ENCODE measurements at regions not wholly inside any gene's neighbourhood (a gene's known extent, or its start where the extent isn't known, plus 50 kb on each side); places are given as distances from the start of the nearest gene placed in this dataset.
A peak's percentile ranks its signal among the peaks of the same experiment; 100 is the strongest.
"Not testable (repeated sequence)": the region's sequence is repeated elsewhere in the genome, so short reads cannot be mapped to it uniquely, and the experiment has no call there.

GRCh38 chr9:589723-590122, 251.8 kb upstream of the DMRT1 start:
- DNase-seq (ENCODE audit: low spot score) = peak; percentile 2

DNA sequence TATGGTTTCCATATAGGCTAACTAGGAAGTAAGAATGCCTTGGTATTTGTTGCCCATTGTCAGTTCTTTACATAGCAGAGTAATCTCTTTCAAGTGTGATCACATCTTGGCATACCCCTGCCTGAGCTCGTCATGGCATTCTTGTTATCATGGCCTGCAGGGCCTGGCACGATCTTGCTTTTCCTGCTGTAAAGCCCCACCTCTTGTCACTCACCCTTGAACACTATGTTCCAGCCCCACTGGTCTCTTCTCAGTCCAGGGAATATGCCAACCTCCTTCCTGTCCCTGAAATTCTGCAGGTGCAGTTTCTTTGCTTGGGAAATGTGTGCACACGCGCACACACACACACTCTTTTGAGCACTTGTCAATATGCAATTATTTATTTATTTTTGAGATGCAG, 250.2 kb upstream of the DMRT1 start:
- DNase-seq (ENCODE audit: low spot score) = peak; percentile 5

GRCh38 chr9:592225-592624, 249.3 kb upstream of the DMRT1 start:
- no peak for DNase-seq (ENCODE audit: low spot score)

DNA sequence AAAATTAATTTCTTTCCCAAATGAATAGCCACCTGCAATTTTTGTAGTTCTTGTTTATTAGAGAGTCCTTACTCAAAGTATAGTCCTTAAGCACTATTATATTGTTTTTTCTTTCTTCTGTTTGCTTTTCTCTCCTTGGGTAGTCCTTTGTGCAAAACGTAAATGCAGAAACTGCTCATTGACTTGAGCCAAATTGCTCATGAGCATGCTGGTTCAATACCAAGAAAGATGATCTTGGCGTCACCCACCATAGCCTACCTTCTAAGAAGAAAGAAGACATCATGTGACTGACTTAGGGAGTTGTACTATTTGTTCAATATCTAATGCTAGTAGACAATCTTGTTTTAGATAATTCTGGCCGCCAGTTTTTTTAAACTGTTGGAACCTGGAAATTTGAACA, 248.8 kb upstream of the DMRT1 start:
- no peak for DNase-seq (ENCODE audit: low spot score)

DNA sequence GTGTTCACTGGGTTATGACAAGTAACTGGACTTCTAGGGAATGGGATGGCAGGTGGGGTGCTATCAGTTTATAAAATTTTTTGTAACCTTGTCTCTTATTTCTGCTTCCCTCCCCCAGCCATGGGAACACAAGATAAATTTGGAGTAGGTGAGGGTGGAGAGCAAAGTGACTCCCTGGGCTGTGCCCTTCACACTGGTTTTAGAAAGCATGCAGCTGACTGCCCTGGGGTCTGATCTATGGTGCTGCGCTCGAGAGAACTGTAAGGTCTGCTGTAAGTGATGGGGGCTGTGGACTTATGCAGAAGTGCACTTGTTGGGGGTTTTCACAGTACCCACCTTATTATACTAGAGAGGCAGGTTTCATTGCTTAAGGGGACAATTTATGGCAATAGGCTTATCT, 247.7 kb upstream of the DMRT1 start:
- DNase-seq (ENCODE audit: low spot score) = no peak

DNA sequence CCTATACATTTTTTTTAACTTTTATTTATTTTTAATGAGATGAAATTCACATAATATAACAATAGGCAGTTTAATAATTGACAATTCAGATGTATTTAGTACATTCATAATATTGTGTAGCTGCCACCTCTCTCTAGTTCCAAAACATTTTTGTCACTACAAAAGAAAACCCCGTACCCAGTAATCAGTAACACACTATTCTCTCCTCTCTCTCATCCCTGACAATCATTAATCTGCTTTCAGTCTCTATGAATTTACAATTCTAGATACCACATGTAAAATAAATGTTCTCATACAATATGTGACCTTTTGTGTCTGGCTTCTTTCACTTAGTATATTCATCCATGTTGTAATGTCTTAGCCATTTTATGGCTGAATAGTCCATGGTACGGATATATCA, 244.8 kb upstream of the DMRT1 start:
- no peak for DNase-seq (ENCODE audit: low spot score)

DNA sequence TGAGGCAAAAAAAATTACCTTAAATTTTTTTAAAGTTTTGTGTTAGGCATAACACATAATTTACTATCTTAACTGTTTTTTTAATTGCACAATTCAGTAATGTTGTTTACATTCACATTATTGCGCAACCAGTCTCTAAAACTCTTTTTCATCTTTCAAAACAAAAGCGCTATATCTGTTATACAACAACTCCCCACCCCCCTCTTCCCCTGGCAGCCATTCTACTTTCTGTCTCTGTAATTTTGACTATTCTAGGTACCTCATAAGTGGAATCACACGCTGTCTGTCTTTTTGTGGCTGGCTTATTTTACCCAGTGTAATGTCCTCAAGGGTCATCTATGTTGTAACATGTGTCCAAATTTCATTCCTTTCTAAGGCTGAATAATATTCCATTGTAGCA, 241.5 kb upstream of the DMRT1 start:
- no peak for DNase-seq (ENCODE audit: low spot score)

GRCh38 chr9:602716-603115, 238.8 kb upstream of the DMRT1 start:
- no peak for DNase-seq (ENCODE audit: low spot score)

DNA sequence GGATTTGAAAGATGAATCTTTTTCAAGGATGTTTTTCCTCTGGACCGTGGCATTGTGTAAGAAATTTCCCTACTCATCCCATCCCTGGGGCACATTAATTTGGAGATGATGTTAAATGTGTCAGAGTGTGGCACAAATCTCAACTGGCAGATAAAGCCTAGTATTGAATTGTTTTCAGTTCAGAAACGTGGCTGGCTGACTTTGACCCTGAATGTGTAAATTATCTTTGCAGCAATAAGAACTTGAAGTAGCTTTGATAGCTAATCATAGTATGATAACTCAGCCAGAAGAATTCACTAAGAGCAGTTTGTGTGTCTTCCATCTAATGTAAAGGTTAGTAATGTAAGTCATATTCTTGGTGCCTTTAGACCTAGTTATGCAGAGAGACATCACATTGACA, 238.4 kb upstream of the DMRT1 start:
- DNase-seq (ENCODE audit: low spot score) = no peak

DNA sequence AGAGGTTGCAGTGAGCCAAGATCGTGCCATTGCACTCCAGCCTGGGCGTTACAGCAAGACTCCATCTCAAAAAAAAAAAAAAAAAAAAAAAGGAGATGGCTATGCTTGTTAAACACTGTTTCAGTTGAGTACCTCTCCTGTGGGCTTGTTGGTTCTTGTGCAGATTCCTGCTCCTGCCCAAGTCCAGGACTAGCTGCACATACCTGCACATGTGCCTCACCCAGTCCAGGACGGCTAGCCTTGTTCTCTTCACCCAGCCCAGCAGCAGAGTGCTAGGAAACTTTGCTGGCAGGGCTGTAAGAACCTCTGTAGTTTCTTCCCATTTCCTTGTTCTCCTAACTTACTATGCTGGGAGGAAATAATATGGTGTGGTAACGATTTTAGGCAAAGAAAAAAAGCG, 234.1 kb upstream of the DMRT1 start:
- no peak for DNase-seq (ENCODE audit: low spot score)

DNA sequence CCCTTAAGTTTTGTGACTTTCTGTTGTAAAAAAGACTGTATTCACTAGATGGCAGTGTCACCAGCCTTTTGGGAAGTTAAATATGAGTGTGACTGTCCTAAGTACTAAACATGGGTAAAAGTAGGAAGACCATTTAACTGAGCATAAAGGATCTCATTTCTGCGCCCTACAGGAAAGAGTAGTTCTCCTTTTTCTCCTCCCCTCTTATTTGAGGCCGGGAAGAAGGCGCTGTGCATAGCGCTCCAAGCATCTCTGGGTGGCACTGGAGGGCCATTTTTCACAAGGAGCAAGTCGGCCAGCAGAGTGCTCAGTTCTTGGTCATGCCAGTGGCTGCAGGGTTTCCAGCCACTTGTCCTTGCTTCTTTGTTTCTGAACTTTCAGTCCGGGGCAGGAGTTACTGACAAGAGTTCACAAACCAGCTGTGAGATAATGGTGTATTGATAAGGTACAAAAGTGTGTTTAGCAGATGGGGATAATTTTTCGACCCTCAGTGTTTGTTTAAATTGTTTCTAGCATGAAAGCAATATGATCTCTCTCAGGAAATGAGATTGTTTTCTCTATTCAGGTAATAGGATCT, 227.6 kb upstream of the DMRT1 start:
- DNase-seq (ENCODE audit: low spot score) = peak; percentile 86

GRCh38 chr9:614431-614830, 227.1 kb upstream of the DMRT1 start:
- peak; percentile 43 for DNase-seq (ENCODE audit: low spot score)

DNA sequence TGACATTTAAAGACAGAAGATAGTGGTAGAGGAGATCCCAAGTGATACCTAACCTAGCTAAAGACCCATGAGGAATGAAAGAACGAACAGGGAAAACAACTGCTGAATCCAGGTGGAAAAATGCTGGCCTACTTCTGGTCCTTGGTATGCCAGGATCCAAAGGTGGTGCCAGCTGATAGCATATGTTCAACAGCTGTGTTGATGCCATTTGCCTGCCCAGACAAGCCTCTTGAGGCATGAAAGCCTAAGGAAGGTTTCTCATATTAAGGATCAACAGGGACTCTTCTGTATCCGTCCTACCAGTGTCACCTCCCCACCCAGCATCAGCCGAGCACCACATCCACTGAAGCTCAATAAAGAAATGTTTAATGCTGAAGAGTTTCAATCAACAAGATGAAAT, 225.7 kb upstream of the DMRT1 start:
- no peak for DNase-seq (ENCODE audit: low spot score)

- DNase-seq (ENCODE audit: low spot score) = no peak
These were observed 224.8 kb upstream of the DMRT1 start for GRCh38 chr9:616694-617093.

DNA sequence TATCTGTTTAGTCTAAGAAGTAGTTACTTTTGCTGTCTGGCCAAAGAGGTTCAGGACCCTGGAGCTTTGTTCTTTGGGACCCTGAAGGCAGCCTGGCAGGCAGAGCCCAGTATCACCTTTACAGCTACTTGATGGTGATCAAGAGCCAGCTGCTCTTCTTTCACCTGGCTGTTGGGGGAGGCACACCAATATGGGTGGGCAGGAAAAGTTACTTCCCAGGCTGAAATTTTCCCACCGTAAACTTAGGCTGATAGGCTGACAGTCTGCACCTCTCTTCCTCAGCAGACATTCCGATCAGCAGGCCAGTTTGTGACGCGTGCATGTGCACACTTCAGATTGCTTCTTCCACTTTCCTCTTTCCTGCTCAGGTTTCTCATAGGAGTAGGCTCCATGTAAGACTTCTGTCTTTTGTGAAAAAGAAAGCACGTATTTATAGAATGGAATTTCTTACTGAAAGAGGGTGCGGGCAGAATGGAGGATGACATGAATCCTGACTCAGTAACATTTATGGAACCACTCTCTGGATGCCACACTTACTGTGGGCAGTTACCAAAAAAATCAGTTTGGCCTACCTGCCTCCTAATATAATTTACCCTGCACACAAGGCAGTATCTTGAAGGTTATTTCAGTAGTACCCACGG, 223.9 kb upstream of the DMRT1 start:
- DNase-seq (ENCODE audit: low spot score) = no peak

GRCh38 chr9:618478-618877, 223.0 kb upstream of the DMRT1 start:
- DNase-seq (ENCODE audit: low spot score) = no peak

GRCh38 chr9:621201-621855, 220.2 kb upstream of the DMRT1 start:
- no peak for DNase-seq (ENCODE audit: low spot score)

DNA sequence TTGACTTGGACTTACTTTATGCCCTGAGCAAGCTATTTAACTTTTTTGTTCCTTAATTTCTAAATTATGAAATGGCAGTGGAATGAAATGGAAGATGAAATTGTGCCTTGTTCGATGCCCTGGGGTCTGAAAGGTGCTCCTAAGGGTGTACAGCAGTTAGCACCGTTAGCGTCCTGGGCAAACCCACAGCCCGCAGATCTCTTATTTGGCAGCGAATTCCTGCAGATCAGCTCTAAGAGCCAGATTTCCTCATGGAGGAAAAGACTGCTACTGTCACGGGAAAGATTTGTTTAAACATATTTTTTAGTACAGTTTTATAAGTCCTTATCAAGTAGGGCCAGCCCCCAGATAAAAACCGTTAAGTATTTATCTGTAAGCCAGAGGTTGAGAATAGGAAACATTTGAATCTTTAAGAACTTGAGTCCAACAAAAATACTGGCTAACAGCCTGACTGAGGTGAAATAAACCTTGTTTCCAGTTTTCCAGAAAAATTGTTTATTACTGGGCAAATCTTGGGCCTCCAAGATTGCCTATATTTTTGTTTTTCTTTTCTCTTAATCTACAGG, 216.5 kb upstream of the DMRT1 start:
- no peak for DNase-seq (ENCODE audit: low spot score)

- no peak for DNase-seq (ENCODE audit: low spot score)
These were observed 215.9 kb upstream of the DMRT1 start for GRCh38 chr9:625613-626012.

DNA sequence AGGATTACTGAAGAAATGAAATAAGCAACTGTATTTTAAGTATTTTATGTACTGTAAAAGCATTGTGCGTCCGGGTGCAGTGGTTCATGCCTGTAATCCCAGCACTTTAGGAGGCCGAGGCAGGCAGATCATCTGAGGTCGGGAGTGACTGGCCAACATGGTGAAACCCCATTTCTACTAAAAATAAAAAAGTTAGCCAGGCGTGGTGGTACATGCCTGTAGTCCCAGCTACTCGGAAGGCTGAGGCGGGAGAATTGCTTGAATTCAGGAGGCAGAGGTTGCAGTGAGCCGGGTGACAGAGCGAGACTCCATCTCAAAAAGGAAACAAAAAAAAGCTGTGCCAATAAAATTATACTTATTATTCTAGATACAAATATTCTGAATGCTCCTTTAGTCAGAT, 215.4 kb upstream of the DMRT1 start:
- not testable (repeated sequence) for DNase-seq (ENCODE audit: low spot score)

DNA sequence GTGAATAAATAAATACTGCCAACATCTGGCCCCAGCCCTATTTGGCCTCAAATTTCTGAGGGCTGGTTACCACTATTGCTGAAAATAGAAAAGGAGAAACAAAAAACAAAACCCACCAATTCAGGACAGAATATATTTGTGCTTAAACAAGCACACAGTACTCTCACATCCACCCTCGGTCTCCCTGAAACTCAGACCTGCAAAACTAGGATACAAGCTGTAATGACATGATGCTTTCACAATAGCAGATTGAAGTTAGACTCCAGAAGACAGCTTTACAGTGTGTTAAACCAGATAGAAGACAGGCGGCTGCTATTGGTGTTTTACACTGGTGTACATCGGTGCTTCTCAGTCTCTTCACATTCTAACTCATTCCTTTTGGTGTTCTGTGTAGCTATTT, 214.9 kb upstream of the DMRT1 start:
- no peak for DNase-seq (ENCODE audit: low spot score)

GRCh38 chr9:627336-627970, 214.0 kb upstream of the DMRT1 start:
- no peak for DNase-seq (ENCODE audit: low spot score)

DNA sequence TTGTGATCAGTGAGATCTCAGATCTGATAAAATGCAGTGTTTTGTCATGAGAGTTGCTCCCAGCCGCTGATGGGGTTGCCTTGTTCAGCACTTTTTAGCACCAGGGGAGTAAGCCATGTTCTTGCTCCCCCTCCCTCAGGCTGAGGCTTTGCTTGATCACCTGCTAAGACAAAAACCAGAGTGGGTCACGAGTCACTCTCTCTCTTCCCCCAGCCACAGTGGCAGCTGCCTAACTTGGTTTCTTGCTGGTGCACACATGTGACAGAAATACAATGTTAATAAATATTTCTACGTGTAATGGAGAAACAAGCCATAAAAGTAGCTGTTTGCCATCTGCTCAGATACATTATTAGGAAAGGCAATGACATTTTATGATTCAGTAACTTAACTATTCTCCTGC, 212.4 kb upstream of the DMRT1 start:
- DNase-seq (ENCODE audit: low spot score) = no peak
